8988T (cell line): ENCODE measurements at regions not wholly inside any gene's neighbourhood (a gene's known extent, or its start where the extent isn't known, plus 50 kb on each side); places are given as distances from the start of the nearest gene placed in this dataset.

ENCODE experiments used
- DNase-seq: peaks from one replicate; pipeline ENCODE4 v3.0.0; 2011

- DNase-seq, result no peak
These were observed 129.8 kb upstream of the ZMIZ1 start for GRCh38 chr10:78938695-78939672.

DNA sequence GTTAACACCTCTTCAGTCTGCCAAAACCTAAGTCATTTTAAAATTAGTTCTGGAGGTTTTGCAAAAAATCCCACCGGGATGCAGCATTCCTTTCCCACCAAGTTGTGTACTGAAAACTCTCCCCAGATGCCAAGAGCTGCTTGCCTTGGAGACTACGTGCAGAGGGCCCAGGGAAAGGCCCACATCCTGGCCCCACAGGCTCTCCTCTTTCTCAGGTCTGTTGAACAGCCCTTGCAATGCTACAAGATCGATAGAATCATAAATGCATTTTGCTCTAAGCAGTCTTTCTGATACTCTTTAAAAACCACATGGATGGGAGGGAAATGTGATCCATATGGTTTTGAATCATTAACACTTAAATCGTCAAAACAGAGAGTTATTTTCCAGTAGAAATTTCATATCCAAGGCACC is 126.7 kb upstream of the ZMIZ1 start:
- DNase-seq, result no peak

DNA sequence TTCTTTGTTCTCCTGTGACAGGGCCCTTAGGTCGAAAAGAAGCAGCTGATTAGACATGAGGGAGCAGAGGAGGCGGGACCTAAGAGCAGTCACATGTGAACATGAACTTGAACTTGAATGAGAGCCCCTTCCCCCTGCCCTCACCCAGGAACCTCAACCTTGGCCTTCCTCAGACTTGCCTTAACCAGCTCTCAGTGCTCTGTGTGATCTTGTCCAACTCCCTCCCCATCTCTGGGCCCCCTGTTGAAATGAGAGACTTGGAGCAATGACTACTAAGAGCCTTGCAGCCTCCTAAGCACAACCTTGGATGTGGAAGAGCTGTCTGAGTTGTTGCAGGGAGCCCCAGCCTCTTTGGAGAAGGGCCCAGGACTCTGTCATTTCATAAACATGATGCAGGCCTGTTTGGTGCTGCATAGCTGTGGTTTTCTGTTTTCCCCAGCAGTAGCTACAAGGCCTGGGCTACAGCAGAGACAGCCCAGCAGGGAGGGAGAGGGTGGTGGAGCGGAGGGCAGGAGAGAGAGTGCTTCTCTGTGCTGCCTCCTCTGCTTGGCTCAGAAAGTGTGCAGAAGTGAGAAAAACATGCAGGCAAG is 123.9 kb upstream of the ZMIZ1 start:
- DNase-seq, result no peak

GRCh38 chr10:78945838-78946237 is 122.9 kb upstream of the ZMIZ1 start:
- no peak for DNase-seq

DNA sequence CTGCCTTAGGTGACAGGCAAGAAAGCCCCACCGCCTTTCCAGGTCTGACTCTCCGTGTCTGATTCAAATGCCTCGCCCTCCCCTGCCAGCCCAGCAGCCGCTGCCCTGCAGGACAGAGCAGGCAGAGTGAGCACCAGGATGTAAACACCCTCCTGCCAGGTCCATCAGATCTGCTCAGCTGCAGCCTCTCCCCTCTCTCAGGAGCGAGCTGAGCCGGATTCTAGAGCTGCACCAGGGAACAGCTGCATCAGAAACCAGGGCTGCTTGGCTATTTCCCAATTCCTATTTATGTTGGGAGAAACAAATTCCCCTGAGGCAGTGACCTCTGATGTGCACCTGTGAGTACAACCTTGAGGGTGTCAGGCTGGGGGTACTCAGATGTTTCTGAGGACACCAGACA is 121.5 kb upstream of the ZMIZ1 start:
- no peak for DNase-seq

GRCh38 chr10:78947733-78948132 is 121.0 kb upstream of the ZMIZ1 start:
- no peak for DNase-seq

GRCh38 chr10:78948621-78949030 is 120.1 kb upstream of the ZMIZ1 start:
- no peak for DNase-seq

DNA sequence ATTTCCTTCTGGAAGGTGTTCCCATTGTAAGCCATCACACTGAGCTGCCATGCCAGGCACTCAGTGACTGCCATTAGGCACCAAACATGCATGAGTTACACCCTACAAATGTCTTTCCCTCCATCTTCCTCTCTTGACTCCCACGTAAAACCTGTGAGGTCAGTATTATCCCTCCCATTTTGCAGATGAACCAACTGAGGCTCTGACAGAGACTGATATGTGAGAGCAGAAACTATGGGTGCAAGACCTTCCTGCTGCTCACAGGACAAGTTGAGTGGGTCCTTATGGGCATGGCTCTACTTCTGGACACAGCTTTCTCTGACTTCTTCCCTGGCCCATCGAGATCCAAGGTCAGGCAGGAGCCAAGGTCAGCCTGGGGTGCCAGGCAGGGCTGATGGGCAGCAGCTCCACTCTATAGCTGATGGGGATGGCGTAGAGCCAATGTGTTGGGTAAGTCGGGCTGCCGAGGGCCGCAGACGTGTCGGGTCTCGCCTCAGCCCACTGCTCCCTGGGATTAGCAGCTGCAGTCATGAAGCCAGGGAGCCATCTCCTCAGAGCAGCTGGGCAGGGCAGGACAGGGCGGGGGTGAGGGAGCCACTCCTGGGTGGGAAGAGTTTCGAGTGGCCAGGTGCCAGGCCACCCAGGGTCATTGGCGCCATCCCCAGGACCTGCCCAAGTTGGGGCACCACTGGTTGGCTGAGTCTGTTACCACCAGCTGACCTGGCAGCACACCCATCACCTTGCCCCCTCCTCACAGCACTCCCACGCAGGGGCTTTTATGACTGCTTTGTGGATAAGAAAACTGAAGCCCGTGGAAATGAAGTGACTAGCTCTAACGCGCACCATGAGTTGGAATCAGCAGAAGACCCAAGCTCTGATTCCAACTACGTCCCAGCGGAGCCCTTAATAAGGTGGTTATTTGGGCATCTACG is 117.8 kb upstream of the ZMIZ1 start:
- DNase-seq, result no peak

- no peak for DNase-seq
These were observed 116.7 kb upstream of the ZMIZ1 start for GRCh38 chr10:78952030-78952429.

DNA sequence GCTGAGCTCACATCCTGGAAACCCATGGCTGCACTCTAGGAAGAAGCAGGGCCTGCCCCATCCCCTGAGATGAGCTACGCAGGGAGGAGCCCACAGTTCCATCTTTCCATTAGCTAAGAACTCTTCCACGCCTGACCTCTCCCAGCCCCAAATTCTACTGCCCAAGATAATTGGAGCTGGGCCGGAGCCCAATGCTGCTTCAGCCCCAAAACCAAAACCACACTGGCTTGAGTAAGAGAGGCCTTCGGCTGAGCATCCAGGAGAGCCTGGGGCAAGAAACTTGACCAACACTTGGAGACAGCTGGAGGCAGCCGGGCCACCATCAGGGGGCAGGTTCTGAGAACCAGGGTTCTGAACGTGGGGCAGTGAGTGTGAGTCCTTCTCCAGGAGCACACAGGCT is 116.1 kb upstream of the ZMIZ1 start:
- DNase-seq, result no peak

- DNase-seq, result no peak
These were observed 115.5 kb upstream of the ZMIZ1 start for GRCh38 chr10:78953113-78953798.

GRCh38 chr10:78953799-78954297 is 114.9 kb upstream of the ZMIZ1 start:
- DNase-seq, result no peak

GRCh38 chr10:78954689-78955088 is 114.1 kb upstream of the ZMIZ1 start:
- DNase-seq, result no peak

GRCh38 chr10:78955206-78955605 is 113.6 kb upstream of the ZMIZ1 start:
- DNase-seq, result no peak

DNA sequence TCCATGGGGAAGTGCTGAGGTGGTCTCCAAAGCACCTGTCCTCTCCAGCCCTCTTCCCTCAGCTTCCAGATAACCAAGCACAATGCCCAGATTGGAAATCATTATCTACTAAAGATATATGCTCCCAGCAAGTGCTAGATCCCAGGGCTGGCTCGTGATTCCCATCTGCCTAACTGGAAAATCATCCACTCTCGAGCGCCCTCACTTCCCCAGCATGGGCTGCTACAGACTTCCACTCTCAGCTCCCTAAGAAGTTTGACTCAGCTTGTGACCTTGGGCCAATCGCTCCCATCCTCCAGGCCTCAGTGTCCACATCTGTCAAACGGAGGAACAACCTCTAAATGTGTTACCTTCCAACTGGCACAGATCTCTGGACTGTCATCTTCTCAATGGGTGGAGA is 112.4 kb upstream of the ZMIZ1 start:
- no peak for DNase-seq

GRCh38 chr10:78957471-78958039 is 111.2 kb upstream of the ZMIZ1 start:
- no peak for DNase-seq

- no peak for DNase-seq
These were observed 109.4 kb upstream of the ZMIZ1 start for GRCh38 chr10:78959217-78959923.

DNA sequence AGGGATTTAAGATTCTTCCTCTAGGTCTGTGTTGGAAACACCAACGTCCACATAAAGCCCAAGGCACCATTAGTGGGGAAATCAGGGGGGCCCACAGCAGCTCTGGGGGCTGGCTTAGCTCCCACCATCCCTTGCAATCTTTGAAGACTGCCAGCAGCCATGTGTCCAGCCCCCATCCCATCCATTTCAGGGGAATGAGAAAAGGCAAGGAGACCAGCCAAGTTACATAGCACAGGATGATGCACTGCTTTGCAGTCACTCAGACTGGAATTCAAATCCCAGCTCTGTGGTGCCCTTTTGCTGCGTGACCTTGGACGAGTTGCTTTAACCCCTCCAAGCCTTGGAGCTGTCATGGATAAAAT is 108.9 kb upstream of the ZMIZ1 start:
- DNase-seq, result no peak

GRCh38 chr10:78960316-78960800 is 108.4 kb upstream of the ZMIZ1 start:
- DNase-seq, result no peak

- no peak for DNase-seq
These were observed 107.0 kb upstream of the ZMIZ1 start for GRCh38 chr10:78961760-78962159.
